Left ventricle myocardium inferior (tissue), 1 donor: ENCODE measurements at regions not wholly inside any gene's neighbourhood (a gene's known extent, or its start where the extent isn't known, plus 50 kb on each side); places are given as distances from the start of the nearest gene placed in this dataset.

Source experiments
- DNase-seq: peaks from one replicate; pipeline ENCODE4 v3.0.0-alpha.2; 2020
- H3K27ac ChIP-seq: fragments of 200-600 bp; replicated peaks from 2 replicates; pipeline ENCODE4 v1.8.0; 2021
- H3K27me3 ChIP-seq: fragments of 200-600 bp; 2 replicates; pipeline ENCODE4 v1.8.0; 2021; ENCODE audit warnings: low read depth
- H3K36me3 ChIP-seq: fragments of 200-600 bp; 2 replicates; pipeline ENCODE4 v1.8.0; 2021
- H3K4me1 ChIP-seq: fragments of 200-600 bp; 2 replicates; pipeline ENCODE4 v1.8.0; 2021
- H3K4me3 ChIP-seq: fragments of 200-600 bp; 2 replicates; pipeline ENCODE4 v1.8.0; 2021; ENCODE audit warnings: mild to moderate bottlenecking, moderate library complexity
- H3K9me3 ChIP-seq: fragments of 200-600 bp; replicated peaks from 2 replicates; pipeline ENCODE4 v1.8.0; 2021
- intact Hi-C: fragments of 100-400 bp; cut with micrococcal nuclease; formaldehyde crosslinking; loops from one replicate; pipeline ENCODE4 v1.11.0; 2022
- TF ChIP-seq, protein P1 (sequence below): fragments of 200-600 bp; IDR thresholded peaks from 2 replicates; pipeline ENCODE4 v1.8.0; 2021; ENCODE audit warnings: antibody characterized with exemption, mild to moderate bottlenecking, borderline replicate concordance
- donor health status: DM: no; HTN: yes; CAD: no; lungs with severe emphysema.

DNA sequence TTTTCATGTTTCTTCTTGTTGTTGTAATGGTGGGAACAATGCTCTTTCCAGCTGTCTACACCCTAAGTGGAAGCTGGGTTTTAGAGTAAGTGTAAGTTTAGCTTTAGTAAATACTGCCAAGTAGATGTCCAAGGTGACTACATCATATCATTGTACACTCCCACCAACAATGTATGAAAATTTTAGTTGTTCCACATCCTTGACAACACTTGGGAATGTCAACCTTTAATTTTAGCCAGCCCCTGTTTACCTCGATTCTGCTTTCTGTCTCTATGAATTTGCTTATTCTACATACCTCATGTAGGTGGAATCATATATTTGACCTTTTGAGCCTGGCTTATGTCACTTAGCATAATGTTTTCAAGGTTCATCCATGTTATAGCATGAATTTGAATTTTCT, 93.0 kb downstream of the MTPAP start:
- H3K9me3 ChIP-seq: peaks cover 44% of the 10 kb centered on the region
- H3K4me3 ChIP-seq: no peak overlapping the region
- H3K27me3 ChIP-seq: no peaks in the 10 kb centered on the region
- H3K4me1 ChIP-seq: no peaks in the 10 kb centered on the region
- no peak for DNase-seq
- no peak overlapping the region for H3K27ac ChIP-seq
- TF ChIP-seq, protein P1, sequence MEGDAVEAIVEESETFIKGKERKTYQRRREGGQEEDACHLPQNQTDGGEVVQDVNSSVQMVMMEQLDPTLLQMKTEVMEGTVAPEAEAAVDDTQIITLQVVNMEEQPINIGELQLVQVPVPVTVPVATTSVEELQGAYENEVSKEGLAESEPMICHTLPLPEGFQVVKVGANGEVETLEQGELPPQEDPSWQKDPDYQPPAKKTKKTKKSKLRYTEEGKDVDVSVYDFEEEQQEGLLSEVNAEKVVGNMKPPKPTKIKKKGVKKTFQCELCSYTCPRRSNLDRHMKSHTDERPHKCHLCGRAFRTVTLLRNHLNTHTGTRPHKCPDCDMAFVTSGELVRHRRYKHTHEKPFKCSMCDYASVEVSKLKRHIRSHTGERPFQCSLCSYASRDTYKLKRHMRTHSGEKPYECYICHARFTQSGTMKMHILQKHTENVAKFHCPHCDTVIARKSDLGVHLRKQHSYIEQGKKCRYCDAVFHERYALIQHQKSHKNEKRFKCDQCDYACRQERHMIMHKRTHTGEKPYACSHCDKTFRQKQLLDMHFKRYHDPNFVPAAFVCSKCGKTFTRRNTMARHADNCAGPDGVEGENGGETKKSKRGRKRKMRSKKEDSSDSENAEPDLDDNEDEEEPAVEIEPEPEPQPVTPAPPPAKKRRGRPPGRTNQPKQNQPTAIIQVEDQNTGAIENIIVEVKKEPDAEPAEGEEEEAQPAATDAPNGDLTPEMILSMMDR: no peak
- H3K36me3 ChIP-seq: no peaks in the 10 kb centered on the region
- intact Hi-C loops: no loop called here

DNA sequence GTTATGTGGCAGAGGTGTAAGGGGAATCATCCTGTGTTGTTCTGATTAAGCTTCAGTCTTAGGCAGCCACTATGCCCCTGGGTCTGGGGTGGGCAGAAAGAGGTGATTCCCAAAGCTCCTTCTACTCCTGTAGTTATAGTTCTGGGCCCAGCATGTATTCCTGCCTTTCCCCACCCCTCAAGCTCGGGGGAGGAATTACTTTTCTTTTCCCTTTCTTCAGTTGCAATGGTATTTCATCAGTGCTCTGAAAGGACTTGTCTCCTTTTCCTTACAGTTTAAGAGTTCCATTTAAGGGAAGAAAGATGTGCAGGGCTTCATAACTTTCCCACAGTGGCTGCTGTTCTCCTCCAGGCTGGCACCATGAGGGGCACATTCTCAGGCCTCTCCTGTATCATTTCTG, 94.2 kb downstream of the MTPAP start:
- H3K27ac ChIP-seq: no peak overlapping the region
- H3K36me3 ChIP-seq: no peaks in the 10 kb centered on the region
- TF ChIP-seq, protein P1: no peak
- intact Hi-C loops: no loop called here
- H3K4me3 ChIP-seq: no peak overlapping the region
- H3K27me3 ChIP-seq: no peaks in the 10 kb centered on the region
- no peaks in the 10 kb centered on the region for H3K4me1 ChIP-seq
- peaks cover 44% of the 10 kb centered on the region for H3K9me3 ChIP-seq
- DNase-seq: no peak

DNA sequence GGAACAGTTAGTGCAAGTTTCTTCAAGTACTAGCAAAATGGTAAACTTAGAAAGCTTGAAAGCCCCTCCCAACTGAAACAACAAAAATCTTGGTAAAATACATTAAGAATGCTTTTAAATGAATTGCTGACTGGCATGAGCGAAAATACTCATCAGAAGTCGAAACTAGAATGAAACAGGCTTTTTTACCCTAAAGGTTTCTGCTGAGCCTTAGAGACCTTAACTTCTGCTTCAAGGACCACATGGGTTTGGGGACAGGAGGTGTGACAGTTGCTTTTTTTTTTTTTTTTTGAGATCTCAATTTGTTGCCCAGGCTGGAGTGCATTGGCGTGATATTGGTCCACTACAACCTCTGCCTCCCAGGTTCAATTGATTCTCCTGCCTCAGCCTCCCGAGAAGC, 100.3 kb downstream of the MTPAP start:
- no peaks in the 10 kb centered on the region for H3K27me3 ChIP-seq
- H3K9me3 ChIP-seq: peaks cover 22% of the 10 kb centered on the region
- no peaks in the 10 kb centered on the region for H3K4me1 ChIP-seq
- intact Hi-C loops: no loop called here
- no peak for DNase-seq
- no peak overlapping the region for H3K27ac ChIP-seq
- no peak overlapping the region for H3K4me3 ChIP-seq
- TF ChIP-seq, protein P1: no peak
- H3K36me3 ChIP-seq: no peaks in the 10 kb centered on the region

DNA sequence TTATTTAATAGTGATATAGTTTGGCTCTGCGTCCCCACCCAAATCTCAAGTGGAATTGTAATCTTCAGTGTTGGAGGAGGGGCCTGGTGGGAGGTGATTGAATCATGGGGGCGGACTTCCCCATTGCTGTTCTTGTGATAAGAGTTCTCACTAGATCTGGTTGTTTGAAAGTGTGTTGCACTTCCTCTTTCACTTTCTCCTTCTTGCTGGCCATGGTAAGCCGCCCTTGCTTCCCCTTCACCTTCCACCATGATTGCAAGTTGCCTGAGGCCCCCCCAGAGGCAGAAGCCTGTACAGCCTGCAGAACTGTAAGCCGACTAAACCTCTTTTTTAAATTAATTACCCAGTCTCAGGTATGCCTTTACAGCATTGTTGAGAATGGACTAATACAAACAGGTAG, 101.4 kb downstream of the MTPAP start:
- H3K36me3 ChIP-seq: no peaks in the 10 kb centered on the region
- no peaks in the 10 kb centered on the region for H3K27me3 ChIP-seq
- no peak overlapping the region for H3K4me3 ChIP-seq
- no peak overlapping the region for H3K27ac ChIP-seq
- TF ChIP-seq, protein P1: no peak
- H3K9me3 ChIP-seq: peaks cover 12% of the 10 kb centered on the region
- no peaks in the 10 kb centered on the region for H3K4me1 ChIP-seq
- intact Hi-C loops: no loop called here
- DNase-seq: no peak

DNA sequence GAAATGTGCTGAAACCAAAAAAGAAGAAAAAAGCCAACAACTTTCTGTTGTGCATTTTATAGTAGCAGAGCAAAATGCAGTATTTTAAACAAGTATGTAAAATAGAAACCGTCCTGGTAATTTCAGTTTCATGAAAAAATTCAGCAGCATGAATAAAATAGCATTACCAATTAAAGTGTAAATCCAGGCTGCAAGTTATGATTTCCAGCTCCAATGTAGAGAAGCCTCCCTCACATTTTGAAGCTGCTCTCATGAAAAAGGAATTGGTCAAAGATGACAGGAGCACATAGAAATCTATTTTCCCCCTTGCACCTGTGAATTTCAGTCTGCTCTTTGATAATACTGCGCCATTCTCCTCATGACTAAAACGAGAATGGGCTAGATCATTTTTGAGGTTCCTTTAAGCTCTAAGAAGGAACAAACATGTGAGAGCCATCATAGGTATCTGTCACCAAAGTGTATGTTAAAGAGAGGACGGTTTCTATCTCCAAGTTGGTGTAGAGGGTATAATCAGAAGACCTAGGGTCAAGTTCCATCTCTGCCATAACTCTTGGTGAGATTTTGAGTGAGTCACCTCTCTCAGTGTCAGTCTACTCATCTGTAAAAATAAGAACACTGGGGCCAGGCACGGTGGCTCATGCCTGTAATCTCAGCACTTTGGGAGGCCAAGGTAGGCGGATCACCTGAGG, 107.5 kb downstream of the MTPAP start:
- DNase-seq: no peak
- Histone ChIP-seq H3K4me1 (peaks cover 9% of the 10 kb centered on the region), H3K27me3 (no peaks in the 10 kb centered on the region), H3K9me3 (no peaks in the 10 kb centered on the region), H3K36me3 (no peaks in the 10 kb centered on the region), H3K4me3 (no peak overlapping the region), H3K27ac (no peak overlapping the region)
- intact Hi-C loops: loop anchor here (5.0 kb wide), 1 partner anchor 244 kb away; no protein-coding TSS in a partner anchor
- TF ChIP-seq, protein P1: peak; percentile 6
